ENCODE measurements at regions not wholly inside any gene's neighbourhood (a gene's known extent, or its start where the extent isn't known, plus 50 kb on each side); places are given as distances from the start of the nearest gene placed in this dataset.
A peak's percentile ranks its signal among the peaks of the same experiment; 100 is the strongest.

DNA sequence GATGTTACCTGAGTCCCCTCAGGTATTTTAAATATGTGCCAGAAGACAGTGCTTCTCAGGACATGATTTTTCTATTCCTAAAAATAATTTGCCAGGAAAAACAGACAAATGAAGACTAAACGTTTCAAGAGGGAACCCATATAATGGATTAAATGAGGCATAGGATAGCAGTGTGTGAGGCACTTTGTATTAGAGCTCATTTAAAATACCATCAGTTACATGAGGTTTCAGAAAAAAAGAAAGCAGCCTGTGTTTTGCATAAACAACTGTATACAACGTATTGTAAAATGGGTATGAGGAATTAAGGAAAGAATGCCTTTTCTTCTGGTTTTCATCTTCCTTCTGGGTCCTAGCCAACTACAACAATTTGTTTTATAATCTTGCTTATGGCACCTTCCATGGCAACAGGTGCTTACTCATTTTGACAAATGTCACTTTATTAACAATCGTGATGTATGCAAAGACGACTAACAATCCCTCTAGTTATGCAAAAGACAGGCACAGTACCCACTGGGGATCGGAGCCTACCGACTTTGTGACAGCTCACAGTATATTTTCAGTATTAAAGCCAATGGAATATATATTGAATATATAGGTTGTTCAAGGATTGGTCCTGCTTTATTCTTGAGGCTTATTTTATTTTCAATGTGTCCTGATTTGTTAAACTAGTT is 231.6 kb upstream of the ZNF717 start:
- H3K4me3 Mint-ChIP-seq, result no peak overlapping the region
- H3K9me3 Mint-ChIP-seq, result peaks cover 8 to 11% of the 10 kb centered on the region in 2 donors
- H3K27ac Mint-ChIP-seq, result no peak overlapping the region
- no peaks in the 10 kb centered on the region for H3K4me1 Mint-ChIP-seq (ENCODE audit: low read depth)
- no peak for ATAC-seq (replicated peaks in 1 of 2)
- H3K27me3 Mint-ChIP-seq (ENCODE audit: low read depth), result no peaks in the 10 kb centered on the region
- no peak for DNase-seq
- H3K36me3 Mint-ChIP-seq (ENCODE audit: insufficient read depth in 2 of 2), result peaks cover 0 to 3% of the 10 kb centered on the region in 2 donors

- Mint-ChIP-seq H3K9me3 (peaks cover 8% of the 10 kb centered on the region in 2 donors), H3K4me3 (no peak overlapping the region), H3K27ac (no peak overlapping the region), H3K36me3 (ENCODE audit: insufficient read depth in 2 of 2) (no peaks in the 10 kb centered on the region), H3K4me1 (ENCODE audit: low read depth) (no peaks in the 10 kb centered on the region), H3K27me3 (ENCODE audit: low read depth) (no peaks in the 10 kb centered on the region)
- DNase-seq, result no peak
- no peak for ATAC-seq (replicated peaks in 1 of 2)
These were observed 236.0 kb upstream of the ZNF717 start for GRCh38 chr3:76021376-76021775.

DNA sequence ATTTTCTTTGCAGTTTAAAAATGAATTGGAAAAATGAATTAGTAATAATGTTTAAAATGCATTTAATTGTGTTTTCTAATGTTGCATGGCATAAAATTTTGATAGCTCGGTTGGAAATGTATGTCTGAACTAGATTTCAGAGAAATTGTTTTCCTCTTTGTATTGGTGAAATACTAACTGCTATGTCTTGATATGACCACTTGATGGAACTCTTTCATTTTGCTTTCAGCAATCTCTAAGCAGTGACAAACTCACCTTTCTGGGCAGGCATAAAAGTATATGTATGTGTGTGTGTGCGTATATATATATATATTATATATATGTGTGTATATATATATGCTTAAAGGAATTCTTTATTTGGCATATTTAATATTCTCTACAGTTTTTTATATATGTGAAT is 239.3 kb upstream of the ZNF717 start:
- Mint-ChIP-seq H3K36me3 (ENCODE audit: insufficient read depth in 2 of 2) (no peaks in the 10 kb centered on the region), H3K4me3 (no peak overlapping the region), H3K27ac (no peak overlapping the region), H3K27me3 (ENCODE audit: low read depth) (no peaks in the 10 kb centered on the region), H3K4me1 (ENCODE audit: low read depth) (no peaks in the 10 kb centered on the region), H3K9me3 (peaks cover 4 to 6% of the 10 kb centered on the region in 2 donors)
- ATAC-seq (replicated peaks in 1 of 2) (no peak), DNase-seq (no peak)

- Mint-ChIP-seq H3K4me3 (no peak overlapping the region), H3K4me1 (ENCODE audit: low read depth) (no peaks in the 10 kb centered on the region), H3K9me3 (peaks cover 4 to 10% of the 10 kb centered on the region in 2 donors), H3K27ac (no peak overlapping the region), H3K27me3 (ENCODE audit: low read depth) (no peaks in the 10 kb centered on the region), H3K36me3 (ENCODE audit: insufficient read depth in 2 of 2) (no peaks in the 10 kb centered on the region)
- no peak for DNase-seq
- ATAC-seq (replicated peaks in 1 of 2), result no peak
These were observed 240.2 kb upstream of the ZNF717 start for GRCh38 chr3:76025561-76025960.

GRCh38 chr3:76026379-76026778 is 241.0 kb upstream of the ZNF717 start:
- H3K9me3 Mint-ChIP-seq, result peaks cover 6 to 8% of the 10 kb centered on the region in 2 donors
- DNase-seq, result no peak
- no peak overlapping the region for H3K4me3 Mint-ChIP-seq
- no peak for ATAC-seq (replicated peaks in 1 of 2)
- no peaks in the 10 kb centered on the region for H3K4me1 Mint-ChIP-seq (ENCODE audit: low read depth)
- no peak overlapping the region for H3K27ac Mint-ChIP-seq
- H3K36me3 Mint-ChIP-seq (ENCODE audit: insufficient read depth in 2 of 2), result no peaks in the 10 kb centered on the region
- H3K27me3 Mint-ChIP-seq (ENCODE audit: low read depth), result no peaks in the 10 kb centered on the region

GRCh38 chr3:76028774-76029173 is 243.4 kb upstream of the ZNF717 start:
- H3K9me3 Mint-ChIP-seq, result peaks cover 8 to 14% of the 10 kb centered on the region in 2 donors
- no peak overlapping the region for H3K27ac Mint-ChIP-seq
- no peak overlapping the region for H3K4me3 Mint-ChIP-seq
- no peak for DNase-seq
- no peaks in the 10 kb centered on the region for H3K4me1 Mint-ChIP-seq (ENCODE audit: low read depth)
- peaks cover 0 to 3% of the 10 kb centered on the region in 2 donors for H3K36me3 Mint-ChIP-seq (ENCODE audit: insufficient read depth in 2 of 2)
- no peaks in the 10 kb centered on the region for H3K27me3 Mint-ChIP-seq (ENCODE audit: low read depth)
- no peak for ATAC-seq (replicated peaks in 1 of 2)

DNA sequence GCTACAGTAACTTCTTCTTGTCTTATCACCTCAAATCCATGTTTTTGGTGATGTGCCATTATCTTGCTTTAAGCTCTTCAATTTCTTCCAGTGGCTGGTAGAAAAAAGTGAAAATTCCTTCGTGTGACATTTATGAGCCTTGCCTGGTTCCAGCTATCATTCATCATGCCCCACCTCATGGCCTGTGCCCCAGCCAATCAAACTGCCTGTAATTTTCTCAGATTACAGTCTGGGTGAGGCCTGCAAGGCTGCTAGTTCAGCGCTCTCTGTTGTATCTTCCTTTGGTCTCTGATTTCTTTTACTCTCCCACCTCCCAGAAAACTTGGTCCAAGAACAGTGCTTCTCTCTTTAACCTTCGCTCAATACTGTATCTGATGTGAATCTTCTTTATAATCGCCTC is 249.3 kb upstream of the ZNF717 start:
- ATAC-seq (replicated peaks in 1 of 2), result no peak
- no peak overlapping the region for H3K27ac Mint-ChIP-seq
- H3K27me3 Mint-ChIP-seq (ENCODE audit: low read depth), result no peaks in the 10 kb centered on the region
- H3K4me3 Mint-ChIP-seq, result no peak overlapping the region
- H3K9me3 Mint-ChIP-seq, result peaks cover 8 to 19% of the 10 kb centered on the region in 2 donors
- no peaks in the 10 kb centered on the region for H3K4me1 Mint-ChIP-seq (ENCODE audit: low read depth)
- DNase-seq, result no peak
- H3K36me3 Mint-ChIP-seq (ENCODE audit: insufficient read depth in 2 of 2), result peaks cover 0 to 3% of the 10 kb centered on the region in 2 donors

GRCh38 chr3:76035117-76035516 is 249.8 kb upstream of the ZNF717 start:
- DNase-seq (no peak), ATAC-seq (replicated peaks in 1 of 2) (no peak)
- no peaks in the 10 kb centered on the region for H3K27me3 Mint-ChIP-seq (ENCODE audit: low read depth)
- H3K4me1 Mint-ChIP-seq (ENCODE audit: low read depth), result no peaks in the 10 kb centered on the region
- peaks cover 0 to 3% of the 10 kb centered on the region in 2 donors for H3K36me3 Mint-ChIP-seq (ENCODE audit: insufficient read depth in 2 of 2)
- no peak overlapping the region for H3K27ac Mint-ChIP-seq
- peaks cover 8 to 17% of the 10 kb centered on the region in 2 donors for H3K9me3 Mint-ChIP-seq
- no peak overlapping the region for H3K4me3 Mint-ChIP-seq

- Mint-ChIP-seq H3K9me3 (peaks cover 4 to 8% of the 10 kb centered on the region in 2 donors), H3K36me3 (ENCODE audit: insufficient read depth in 2 of 2) (no peaks in the 10 kb centered on the region), H3K27ac (no peak overlapping the region), H3K27me3 (ENCODE audit: low read depth) (no peaks in the 10 kb centered on the region), H3K4me3 (no peak overlapping the region), H3K4me1 (ENCODE audit: low read depth) (no peaks in the 10 kb centered on the region)
- no peak for DNase-seq
- ATAC-seq (replicated peaks in 1 of 2), result no peak
These were observed 253.6 kb upstream of the ZNF717 start for GRCh38 chr3:76038949-76039348.

DNA sequence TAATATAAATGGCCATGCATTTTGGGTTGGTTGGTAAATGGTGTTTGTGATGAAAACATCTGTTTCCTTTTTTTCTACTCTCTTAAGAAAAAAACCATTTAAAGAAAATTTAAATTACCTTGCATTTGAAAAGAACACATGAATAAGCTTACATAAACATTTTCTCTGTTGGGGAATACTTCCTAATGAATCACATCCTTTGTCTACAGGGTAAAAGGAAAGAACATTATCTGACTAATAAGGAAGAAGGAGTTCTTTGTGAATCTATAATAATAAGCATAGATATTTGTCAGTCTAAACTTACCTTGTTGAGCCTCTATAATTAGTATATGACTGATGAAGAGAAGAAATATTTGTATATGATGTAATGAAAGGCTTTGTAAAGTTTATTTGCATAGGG is 254.1 kb upstream of the ZNF717 start:
- no peaks in the 10 kb centered on the region for H3K4me1 Mint-ChIP-seq (ENCODE audit: low read depth)
- H3K4me3 Mint-ChIP-seq, result no peak overlapping the region
- DNase-seq, result no peak
- no peak for ATAC-seq (replicated peaks in 1 of 2)
- no peak overlapping the region for H3K27ac Mint-ChIP-seq
- H3K36me3 Mint-ChIP-seq (ENCODE audit: insufficient read depth in 2 of 2), result no peaks in the 10 kb centered on the region
- peaks cover 4 to 8% of the 10 kb centered on the region in 2 donors for H3K9me3 Mint-ChIP-seq
- no peaks in the 10 kb centered on the region for H3K27me3 Mint-ChIP-seq (ENCODE audit: low read depth)

- Mint-ChIP-seq H3K27me3 (ENCODE audit: low read depth) (no peaks in the 10 kb centered on the region), H3K9me3 (peaks cover 2 to 3% of the 10 kb centered on the region in 2 donors), H3K4me3 (no peak overlapping the region), H3K4me1 (ENCODE audit: low read depth) (no peaks in the 10 kb centered on the region), H3K27ac (no peak overlapping the region), H3K36me3 (ENCODE audit: insufficient read depth in 2 of 2) (no peaks in the 10 kb centered on the region)
- DNase-seq (no peak), ATAC-seq (replicated peaks in 1 of 2) (no peak)
These were observed 255.6 kb upstream of the ZNF717 start for GRCh38 chr3:76040946-76041345.

DNA sequence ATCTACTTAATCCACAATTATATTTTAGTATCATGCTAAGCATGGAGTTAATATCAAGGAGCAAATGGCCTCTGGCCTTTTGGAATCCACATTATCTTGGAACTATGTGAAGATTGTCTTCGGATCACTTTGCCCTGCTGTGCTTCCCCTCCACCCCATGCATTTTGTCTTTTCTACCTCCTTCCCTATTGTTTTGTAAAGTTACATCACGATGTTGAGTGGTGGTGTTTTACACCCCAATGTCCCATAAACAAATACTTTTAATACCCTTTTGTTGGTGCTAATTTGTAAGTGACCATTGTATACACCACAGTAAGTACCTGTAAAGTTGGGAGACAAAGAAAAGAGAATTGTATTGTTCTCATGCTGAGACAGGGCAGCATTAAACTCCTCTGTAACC is 258.4 kb upstream of the ZNF717 start:
- Mint-ChIP-seq H3K9me3 (peaks cover 2 to 3% of the 10 kb centered on the region in 2 donors), H3K4me3 (no peak overlapping the region), H3K4me1 (ENCODE audit: low read depth) (no peaks in the 10 kb centered on the region), H3K36me3 (ENCODE audit: insufficient read depth in 2 of 2) (no peaks in the 10 kb centered on the region), H3K27ac (no peak overlapping the region), H3K27me3 (ENCODE audit: low read depth) (no peaks in the 10 kb centered on the region)
- DNase-seq (no peak), ATAC-seq (replicated peaks in 1 of 2) (no peak)

GRCh38 chr3:76044601-76045600 is 259.6 kb upstream of the ZNF717 start:
- H3K27me3 Mint-ChIP-seq (ENCODE audit: low read depth), result no peaks in the 10 kb centered on the region
- no peak overlapping the region for H3K4me3 Mint-ChIP-seq
- H3K27ac Mint-ChIP-seq, result no peak overlapping the region
- peak; percentile 2 to 5 for DNase-seq
- H3K4me1 Mint-ChIP-seq (ENCODE audit: low read depth), result no peaks in the 10 kb centered on the region
- no peak for ATAC-seq (replicated peaks in 1 of 2)
- no peaks in the 10 kb centered on the region for H3K36me3 Mint-ChIP-seq (ENCODE audit: insufficient read depth in 2 of 2)
- peaks cover 2 to 3% of the 10 kb centered on the region in 2 donors for H3K9me3 Mint-ChIP-seq
